NB4 (cell line): ENCODE measurements at regions not wholly inside any gene's neighbourhood (a gene's known extent, or its start where the extent isn't known, plus 50 kb on each side); places are given as distances from the start of the nearest gene placed in this dataset.

Source experiments
- MYC ChIP-seq: IDR thresholded peaks from 2 replicates; pipeline ENCODE4 v1.6.1; 2011; ENCODE audit warnings: low read depth, low read length
- POLR2A ChIP-seq: IDR thresholded peaks from 2 replicates; pipeline ENCODE4 v1.6.1; 2011; ENCODE audit warnings: mild to moderate bottlenecking; ENCODE audit not compliant: insufficient read length; ENCODE audit errors: extremely low read depth
- TF ChIP-seq, protein P1 (sequence below): IDR thresholded peaks from one replicate; pipeline ENCODE4 v1.5.1; 2012; ENCODE audit warnings: low read depth, low read length

DNA sequence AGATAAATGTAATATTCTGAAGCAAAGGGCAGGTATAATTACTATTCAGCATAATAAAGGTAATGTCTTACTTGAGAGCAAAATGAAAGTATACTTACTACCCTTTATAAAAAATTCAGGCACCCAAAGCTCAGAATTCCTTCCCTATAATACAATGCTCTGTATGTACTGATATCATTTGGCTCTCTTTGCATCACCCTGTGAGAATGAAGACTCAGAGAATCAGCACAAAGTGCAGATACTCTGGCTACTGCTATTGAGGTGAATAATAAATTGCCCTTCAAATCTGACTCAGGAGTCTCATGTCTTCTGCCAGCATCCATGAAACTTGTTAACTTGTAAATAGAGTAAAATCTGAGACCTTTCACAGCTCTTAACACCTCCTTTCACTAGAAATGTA lies 108.5 kb upstream of the KCTD3 start:
- TF ChIP-seq, protein P1, sequence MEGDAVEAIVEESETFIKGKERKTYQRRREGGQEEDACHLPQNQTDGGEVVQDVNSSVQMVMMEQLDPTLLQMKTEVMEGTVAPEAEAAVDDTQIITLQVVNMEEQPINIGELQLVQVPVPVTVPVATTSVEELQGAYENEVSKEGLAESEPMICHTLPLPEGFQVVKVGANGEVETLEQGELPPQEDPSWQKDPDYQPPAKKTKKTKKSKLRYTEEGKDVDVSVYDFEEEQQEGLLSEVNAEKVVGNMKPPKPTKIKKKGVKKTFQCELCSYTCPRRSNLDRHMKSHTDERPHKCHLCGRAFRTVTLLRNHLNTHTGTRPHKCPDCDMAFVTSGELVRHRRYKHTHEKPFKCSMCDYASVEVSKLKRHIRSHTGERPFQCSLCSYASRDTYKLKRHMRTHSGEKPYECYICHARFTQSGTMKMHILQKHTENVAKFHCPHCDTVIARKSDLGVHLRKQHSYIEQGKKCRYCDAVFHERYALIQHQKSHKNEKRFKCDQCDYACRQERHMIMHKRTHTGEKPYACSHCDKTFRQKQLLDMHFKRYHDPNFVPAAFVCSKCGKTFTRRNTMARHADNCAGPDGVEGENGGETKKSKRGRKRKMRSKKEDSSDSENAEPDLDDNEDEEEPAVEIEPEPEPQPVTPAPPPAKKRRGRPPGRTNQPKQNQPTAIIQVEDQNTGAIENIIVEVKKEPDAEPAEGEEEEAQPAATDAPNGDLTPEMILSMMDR: no peak
- TF ChIP-seq POLR2A (no peak), MYC (no peak)
